NCI-H82 treated with DMSO at 0.1 percent for 48 hours (cell line): ENCODE measurements at regions not wholly inside any gene's neighbourhood (a gene's known extent, or its start where the extent isn't known, plus 50 kb on each side); places are given as distances from the start of the nearest gene placed in this dataset.

Source experiments
- DNase-seq: peaks from one replicate; lab custom pipeline; 2025; ENCODE audit not compliant: unreplicated experiment; lab: John Stamatoyannopoulos, UW

- no peak for DNase-seq
Observed at GRCh38 chr12:5194306-5194705, 150.6 kb downstream of the KCNA5 start.

GRCh38 chr12:5195244-5195643, 151.6 kb downstream of the KCNA5 start:
- no peak for DNase-seq

- no peak for DNase-seq
Observed at GRCh38 chr12:5195691-5196090, 152.0 kb downstream of the KCNA5 start.

- DNase-seq: no peak
Observed at GRCh38 chr12:5197131-5197530, 153.5 kb downstream of the KCNA5 start.

GRCh38 chr12:5197656-5198055, 154.0 kb downstream of the KCNA5 start:
- DNase-seq: no peak

GRCh38 chr12:5200278-5201087, 156.8 kb downstream of the KCNA5 start:
- DNase-seq: peak; percentile 57

- DNase-seq: peak; percentile 71
Observed at GRCh38 chr12:5201554-5202218, 158.0 kb downstream of the KCNA5 start.

- no peak for DNase-seq
Observed at GRCh38 chr12:5203274-5203673, 159.6 kb downstream of the KCNA5 start.

- no peak for DNase-seq
Observed at GRCh38 chr12:5203720-5204119, 160.0 kb downstream of the KCNA5 start.

- DNase-seq: peak; percentile 53
Observed at GRCh38 chr12:5204271-5204670, 160.6 kb downstream of the KCNA5 start.

- no peak for DNase-seq
Observed at GRCh38 chr12:5204831-5205230, 161.2 kb downstream of the KCNA5 start.

- no peak for DNase-seq
Observed at GRCh38 chr12:5206401-5207175, 162.9 kb downstream of the KCNA5 start.

GRCh38 chr12:5210179-5210922, 166.7 kb downstream of the KCNA5 start:
- no peak for DNase-seq

GRCh38 chr12:5210923-5211290, 167.2 kb downstream of the KCNA5 start:
- no peak for DNase-seq

GRCh38 chr12:5213336-5213735, 169.7 kb downstream of the KCNA5 start:
- DNase-seq: no peak

- DNase-seq: no peak
Observed at GRCh38 chr12:5213990-5214389, 170.3 kb downstream of the KCNA5 start.

- DNase-seq: no peak
Observed at GRCh38 chr12:5217936-5218335, 174.3 kb downstream of the KCNA5 start.

GRCh38 chr12:5220099-5220498, 176.4 kb downstream of the KCNA5 start:
- DNase-seq: no peak

GRCh38 chr12:5220835-5221234, 177.2 kb downstream of the KCNA5 start:
- DNase-seq: no peak

GRCh38 chr12:5222011-5222461, 178.4 kb downstream of the KCNA5 start:
- no peak for DNase-seq

- no peak for DNase-seq
Observed at GRCh38 chr12:5222729-5223128, 179.1 kb downstream of the KCNA5 start.
